ENCODE measurements at regions not wholly inside any gene's neighbourhood (a gene's known extent, or its start where the extent isn't known, plus 50 kb on each side); places are given as distances from the start of the nearest gene placed in this dataset.
A peak's percentile ranks its signal among the peaks of the same experiment; 100 is the strongest.

GRCh38 chr6:105484238-105485161, 81.6 kb upstream of the PREP start (continued):
- TF ChIP-seq, protein P1, sequence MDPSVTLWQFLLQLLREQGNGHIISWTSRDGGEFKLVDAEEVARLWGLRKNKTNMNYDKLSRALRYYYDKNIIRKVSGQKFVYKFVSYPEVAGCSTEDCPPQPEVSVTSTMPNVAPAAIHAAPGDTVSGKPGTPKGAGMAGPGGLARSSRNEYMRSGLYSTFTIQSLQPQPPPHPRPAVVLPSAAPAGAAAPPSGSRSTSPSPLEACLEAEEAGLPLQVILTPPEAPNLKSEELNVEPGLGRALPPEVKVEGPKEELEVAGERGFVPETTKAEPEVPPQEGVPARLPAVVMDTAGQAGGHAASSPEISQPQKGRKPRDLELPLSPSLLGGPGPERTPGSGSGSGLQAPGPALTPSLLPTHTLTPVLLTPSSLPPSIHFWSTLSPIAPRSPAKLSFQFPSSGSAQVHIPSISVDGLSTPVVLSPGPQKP (IDR thresholded peaks at IDR 0.05; ENCODE audit: low read depth, low read length), result no peak

DNA sequence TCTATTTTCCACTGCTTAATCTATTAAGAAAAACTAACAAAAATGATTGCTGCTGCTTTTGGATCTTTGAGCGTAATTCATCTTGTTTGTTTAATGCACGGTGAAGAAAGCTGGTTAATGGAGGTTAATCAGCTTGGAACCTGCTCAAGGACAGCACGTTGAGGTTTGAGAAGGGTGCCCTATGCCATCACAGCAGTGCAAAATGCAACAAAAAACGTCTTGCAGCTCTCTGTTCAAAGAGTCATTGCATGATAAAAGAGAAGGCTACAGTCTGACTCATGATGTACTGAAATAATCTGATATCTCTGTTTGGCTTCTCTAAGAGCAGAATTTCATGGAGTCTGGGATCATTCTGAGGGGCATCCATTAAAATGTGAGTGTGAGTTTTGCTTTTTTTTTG, 80.6 kb upstream of the PREP start:
- H3K4me3 ChIP-seq, result no peak overlapping the region
- peak; percentile 64 to 84; a peak in 5 of 6 replicates for ATAC-seq
- peak in 1 of 2 experiments; percentile 35 for DNase-seq (ENCODE audit: low read depth in 1 of 2, low spot score in 1 of 2)

GRCh38 chr6:105482921-105483320, 80.0 kb upstream of the PREP start:
- WGBS (ENCODE audit: missing lambda C conversion rate), result 82% methylated on average over 3 of the region's 3 CpGs
- Histone ChIP-seq H3K4me1 (peaks cover 42% of the 10 kb centered on the region), H3K4me2 (peak overlapping the region; percentile 49), H3K4me3 (no peak overlapping the region), H3K27ac (peak overlapping the region; percentile 59 to 78; a peak in 5 of 6 replicates), H3K9me3 (no peaks in the 10 kb centered on the region)
- ChIA-PET CTCF (interaction anchor here (0.9 to 1.7 kb wide), 5 partner anchors 38 to 740 kb away, joined by 3 to 6 read pairs (median 3); partner anchors contain the start of genes PRDM1 and PREP), POLR2A (interaction anchor here (0.6 kb wide), 1 partner anchor 113 kb away, joined by 3 read pairs; no protein-coding TSS in a partner anchor)
- DNase-seq (ENCODE audit: low read depth in 1 of 2, low spot score in 1 of 2) (no peak), FAIRE-seq (no peak), ATAC-seq (no peak)
- no peak for TF ChIP-seq HOXB13 (CRISPR knock-in tag; IDR thresholded peaks at IDR 0.05; ENCODE audit: low read depth)
- no peak for TF ChIP-seq RCOR1 (IDR thresholded peaks at IDR 0.05; ENCODE audit: low read depth, low read length)
- no peak for TF ChIP-seq E2F6 (IDR thresholded peaks at IDR 0.05; ENCODE audit: borderline replicate concordance, low read depth)
- TF ChIP-seq, protein P2, sequence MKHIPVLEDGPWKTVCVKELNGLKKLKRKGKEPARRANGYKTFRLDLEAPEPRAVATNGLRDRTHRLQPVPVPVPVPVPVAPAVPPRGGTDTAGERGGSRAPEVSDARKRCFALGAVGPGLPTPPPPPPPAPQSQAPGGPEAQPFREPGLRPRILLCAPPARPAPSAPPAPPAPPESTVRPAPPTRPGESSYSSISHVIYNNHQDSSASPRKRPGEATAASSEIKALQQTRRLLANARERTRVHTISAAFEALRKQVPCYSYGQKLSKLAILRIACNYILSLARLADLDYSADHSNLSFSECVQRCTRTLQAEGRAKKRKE (CRISPR knock-in tag; IDR thresholded peaks at IDR 0.05; ENCODE audit: low read depth), result no peak
- TF ChIP-seq EP300 (IDR thresholded peaks at IDR 0.05), result no peak
- no peak for TF ChIP-seq NPAS2 (CRISPR knock-in tag; IDR thresholded peaks at IDR 0.05; ENCODE audit: borderline replicate concordance)
- no peak for TF ChIP-seq ZC3H11A (IDR thresholded peaks at IDR 0.05)
- TF ChIP-seq ZFP36 (IDR thresholded peaks at IDR 0.05; ENCODE audit: borderline replicate concordance, partially characterized antibody), result no peak
- no peak for TF ChIP-seq CBX8 (IDR thresholded peaks at IDR 0.05)
- TF ChIP-seq SMC3 (IDR thresholded peaks at IDR 0.05), result no peak
- TF ChIP-seq TP53 (CRISPR knock-in tag; IDR thresholded peaks at IDR 0.05), result no peak
- TF ChIP-seq USF2 (IDR thresholded peaks at IDR 0.05), result no peak
- no peak for TF ChIP-seq TFCP2L1 (CRISPR knock-in tag; IDR thresholded peaks at IDR 0.05)
- TF ChIP-seq BHLHE40 (IDR thresholded peaks at IDR 0.05; ENCODE audit: low read depth, low read length), result no peak

More for the DNA sequence above, 80.6 kb upstream of the PREP start:
- Histone ChIP-seq H3K4me1 (peaks cover 46% of the 10 kb centered on the region), H3K4me2 (peak overlapping the region; percentile 49), H3K9me3 (no peaks in the 10 kb centered on the region), H3K27ac (peak overlapping the region; percentile 59 to 78)
- POLR2A ChIA-PET, result interaction anchor here (0.6 kb wide), 1 partner anchor 113 kb away, joined by 3 read pairs; no protein-coding TSS in a partner anchor
- CTCF ChIA-PET, result interaction anchor here (0.6 to 1.7 kb wide), 6 partner anchors 37 to 602 kb away, joined by 3 to 6 read pairs (median 3); partner anchors contain the start of genes PRDM1 and PREP
- WGBS (ENCODE audit: missing lambda C conversion rate), result 15% methylated on average over 4 of the region's 4 CpGs
- TF ChIP-seq FOSL2 (IDR thresholded peaks at IDR 0.05) (no peak), FOSL2 (CRISPR knock-in tag; IDR thresholded peaks at IDR 0.05) (peak; percentile 25; the same call in 1 of the 2 replicates), GATA3 (IDR thresholded peaks at IDR 0.05; ENCODE audit: borderline replicate concordance) (peak; percentile 24; the same call in 1 of the 2 replicates), BCL3 (IDR thresholded peaks at IDR 0.05) (no peak)
- no peak for FAIRE-seq
